H1 (cell line): ENCODE measurements at regions not wholly inside any gene's neighbourhood (a gene's known extent, or its start where the extent isn't known, plus 50 kb on each side); places are given as distances from the start of the nearest gene placed in this dataset.

Source experiments
- CTCF ChIA-PET: fragments of 300-600 bp; sonication (Branson Sonifier 250); formaldehyde crosslinking; loops from one replicate; lab custom pipeline; 2021; ENCODE audit not compliant: partially characterized antibody; lab: Charles Lee
- POLR2A ChIA-PET: fragments of 300-600 bp; sonication (Branson Sonifier 250); formaldehyde crosslinking; loops from one replicate; lab custom pipeline; 2021; ENCODE audit warnings: inconsistent platforms; ENCODE audit not compliant: partially characterized antibody; lab: Charles Lee
- DNase-seq, 2 experiments: peaks; one replicate each; pipeline versions ENCODE4 v3.0.0 to v3.0.0-alpha.2; 2010 to 2022; ENCODE audit warnings: low spot score in 2 of 2, low read depth in 1 of 2, mixed read lengths in 1 of 2
- FAIRE-seq: peaks from 2 replicates; lab custom pipeline; 2011; peaks lifted over from hg19 to GRCh38; lab: Jason Lieb, UNC
- H2AFZ ChIP-seq: 2 replicates; pipeline ENCODE4 v1.8.1; 2012; ENCODE audit warnings: low read length, inconsistent platforms
- H2AK5ac ChIP-seq: 2 replicates; pipeline ENCODE4 v1.6.1; 2013; ENCODE audit warnings: low read depth, low read length
- H2BK120ac ChIP-seq: replicated peaks from 2 replicates; pipeline ENCODE3; 2013; ENCODE audit warnings: low read depth, low read length, inconsistent platforms
- H2BK12ac ChIP-seq: 2 replicates; pipeline ENCODE4 v1.6.1; 2013; ENCODE audit warnings: low read depth, low read length
- H2BK15ac ChIP-seq: 2 replicates; pipeline ENCODE4 v1.6.1; 2013; ENCODE audit warnings: low read length
- H2BK20ac ChIP-seq: 2 replicates; pipeline ENCODE4 v1.6.1; 2013; ENCODE audit warnings: low read length
- H2BK5ac ChIP-seq: 2 replicates; pipeline ENCODE4 v1.6.1; 2013; ENCODE audit warnings: low read depth, low read length
- H3K14ac ChIP-seq: 2 replicates; pipeline ENCODE4 v1.6.1; 2013; ENCODE audit warnings: inconsistent platforms; ENCODE audit not compliant: insufficient read length
- H3K18ac ChIP-seq: 2 replicates; pipeline ENCODE4 v1.6.1; 2013; ENCODE audit warnings: low read length; ENCODE audit errors: extremely low read depth
- H3K23ac ChIP-seq: 2 replicates; pipeline ENCODE4 v1.6.1; 2013; ENCODE audit warnings: inconsistent platforms; ENCODE audit not compliant: insufficient read length
- H3K23me2 ChIP-seq: 2 replicates; pipeline ENCODE4 v1.6.1; 2013; ENCODE audit warnings: low read depth, low read length
- H3K27ac ChIP-seq: 2 replicates; pipeline ENCODE4 v1.6.1; 2011; ENCODE audit warnings: low read depth, low read length, inconsistent platforms
- H3K27me3 ChIP-seq, 4 experiments: replicated peaks in 1 of 4; 1 replicate in 1 of 4; 2 replicates in 3 of 4; pipeline versions ENCODE4 v1.6.1 to v1.8.1; 2011 to 2013; ENCODE audit warnings: low read length in 3 of 4, mild to moderate bottlenecking in 3 of 4, inconsistent platforms in 2 of 4, mixed read lengths in 2 of 4, moderate library complexity in 1 of 4; ENCODE audit not compliant: control insufficient read depth in 3 of 4, insufficient read depth in 3 of 4; ENCODE audit errors: extremely low read depth in 1 of 4
- H3K36me3 ChIP-seq, 4 experiments: 2 replicates each; pipeline versions ENCODE4 v1.6.1 to v1.8.1; 2011 to 2013; ENCODE audit warnings: mild to moderate bottlenecking in 4 of 4, low read length in 3 of 4, moderate library complexity in 2 of 4, control low read depth in 1 of 4, inconsistent platforms in 1 of 4; ENCODE audit not compliant: insufficient read depth in 4 of 4, control insufficient read depth in 2 of 4
- H3K4ac ChIP-seq: replicated peaks from 2 replicates; pipeline ENCODE3; 2013; ENCODE audit warnings: low read length, low read depth, mixed read lengths, inconsistent platforms; ENCODE audit not compliant: insufficient read length
- H3K4me1 ChIP-seq, 4 experiments: replicated peaks in 1 of 4; 1 replicate in 1 of 4; 2 replicates in 3 of 4; pipeline versions ENCODE4 v1.6.1 to v1.8.1; 2011 to 2013; ENCODE audit warnings: low read length in 3 of 4, inconsistent platforms in 2 of 4, mixed read lengths in 1 of 4; ENCODE audit not compliant: insufficient read depth in 4 of 4, control insufficient read depth in 3 of 4
- H3K4me2 ChIP-seq, 2 experiments: 2 replicates each; pipeline versions ENCODE4 v1.6.1 to v1.8.1; 2011 to 2013; ENCODE audit warnings: low read depth in 2 of 2, low read length in 2 of 2, control low read depth in 1 of 2, inconsistent platforms in 1 of 2, mild to moderate bottlenecking in 1 of 2; ENCODE audit not compliant: insufficient read depth in 1 of 2
- H3K4me3 ChIP-seq, 4 experiments: fragments of 200-600, 300-600 bp in 1 of 4; sonication (generic), shearing (Covaris generic), sonication (Bioruptor Twin) in 1 of 4; 2 replicates each; pipeline versions ENCODE4 v1.5.1 to v1.8.1; 2011 to 2016; ENCODE audit warnings: low read length in 4 of 4, low read depth in 3 of 4, control low read depth in 2 of 4, inconsistent platforms in 2 of 4, mild to moderate bottlenecking in 2 of 4, mixed read lengths in 1 of 4, moderate library complexity in 1 of 4; ENCODE audit not compliant: insufficient read depth in 2 of 4; ENCODE audit errors: extremely low read depth in 1 of 4
- H3K56ac ChIP-seq: replicated peaks from 2 replicates; pipeline ENCODE3; 2013; ENCODE audit warnings: low read depth, mild to moderate bottlenecking, mixed read lengths, low read length, inconsistent platforms; ENCODE audit not compliant: insufficient read length
- H3K79me1 ChIP-seq: 2 replicates; pipeline ENCODE4 v1.6.1; 2013; ENCODE audit warnings: low read depth, low read length, control low read depth
- H3K79me2 ChIP-seq, 2 experiments: 2 replicates each; pipeline versions ENCODE4 v1.6.1 to v1.8.1; 2012 to 2013; ENCODE audit warnings: low read length in 2 of 2, mild to moderate bottlenecking in 2 of 2, inconsistent platforms in 1 of 2; ENCODE audit not compliant: insufficient read depth in 2 of 2, control insufficient read depth in 1 of 2
- H3K9ac ChIP-seq, 4 experiments: replicated peaks in 1 of 4; 1 replicate in 1 of 4; 2 replicates in 3 of 4; pipeline versions ENCODE4 v1.6.1 to v1.8.1; 2011 to 2013; ENCODE audit warnings: low read depth in 3 of 4, low read length in 3 of 4, control low read depth in 2 of 4, mild to moderate bottlenecking in 2 of 4, moderate library complexity in 2 of 4, inconsistent platforms in 1 of 4; ENCODE audit errors: extremely low read depth in 1 of 4
- H3K9me3 ChIP-seq, 2 experiments: 2 replicates each; pipeline versions ENCODE4 v1.6.1 to v1.8.1; 2012 to 2013; ENCODE audit warnings: mild to moderate bottlenecking in 2 of 2, moderate library complexity in 2 of 2, control low read depth in 1 of 2, inconsistent platforms in 1 of 2, low read depth in 1 of 2, low read length in 1 of 2, mixed read lengths in 1 of 2; ENCODE audit not compliant: insufficient read depth in 2 of 2
- H4K20me1 ChIP-seq, 2 experiments: replicated peaks in 1 of 2; 2 replicates each; pipeline versions ENCODE3 to v1.8.1; 2011 to 2013; ENCODE audit warnings: inconsistent platforms in 2 of 2, low read length in 2 of 2, mild to moderate bottlenecking in 1 of 2; ENCODE audit not compliant: insufficient read depth in 2 of 2, control insufficient read depth in 1 of 2
- H4K5ac ChIP-seq: 2 replicates; pipeline ENCODE4 v1.6.1; 2013; ENCODE audit warnings: low read length, low read depth, mixed read lengths, inconsistent platforms; ENCODE audit not compliant: insufficient read length
- H4K8ac ChIP-seq: 2 replicates; pipeline ENCODE4 v1.8.0; 2013; ENCODE audit warnings: mild to moderate bottlenecking, moderate library complexity, low read length, inconsistent platforms; ENCODE audit not compliant: insufficient read depth; ENCODE audit errors: extremely low read depth
- H4K91ac ChIP-seq: replicated peaks from 2 replicates; pipeline ENCODE3; 2013; ENCODE audit warnings: low read length, mixed read lengths, inconsistent platforms; ENCODE audit not compliant: insufficient read length
- BCL11A ChIP-seq, 2 experiments: IDR thresholded peaks; one replicate each; pipeline ENCODE4 v1.6.1; 2011; ENCODE audit warnings: low read depth in 2 of 2, low read length in 2 of 2, mild to moderate bottlenecking in 2 of 2
- CEBPB ChIP-seq: IDR thresholded peaks from 2 replicates; pipeline ENCODE4 v1.6.1; 2012; ENCODE audit warnings: low read depth, low read length
- CTCF ChIP-seq, 3 experiments: IDR thresholded peaks; 1 replicate in 2 of 3; 2 replicates in 1 of 3; pipeline versions ENCODE4 v1.5.1 to v1.6.1; 2011; ENCODE audit warnings: low read length in 3 of 3, mild to moderate bottlenecking in 3 of 3, inconsistent platforms in 2 of 3, low read depth in 1 of 3, moderate library complexity in 1 of 3; ENCODE audit not compliant: insufficient read depth in 1 of 3; ENCODE audit errors: control extremely low read depth in 1 of 3
- FOSL1 ChIP-seq: IDR thresholded peaks from 2 replicates; pipeline ENCODE4 v1.6.1; 2011; ENCODE audit warnings: mild to moderate bottlenecking, low read depth, low read length, moderate library complexity; ENCODE audit not compliant: insufficient read depth
- RAD21 ChIP-seq, 2 experiments: IDR thresholded peaks in 1 of 2; conservative IDR thresholded peaks in 1 of 2; 2 replicates each; pipeline ENCODE4 v1.6.1; 2011; ENCODE audit warnings: low read depth in 2 of 2, low read length in 2 of 2, improper control_type of control experiment in 1 of 2, inconsistent platforms in 1 of 2, mild to moderate bottlenecking in 1 of 2, moderate library complexity in 1 of 2
- RXRA ChIP-seq: IDR thresholded peaks from 2 replicates; pipeline ENCODE4 v1.6.1; 2011; ENCODE audit warnings: low read depth, mild to moderate bottlenecking, low read length, moderate library complexity; ENCODE audit not compliant: insufficient read depth
- USF2 ChIP-seq: IDR thresholded peaks from 2 replicates; pipeline ENCODE4 v1.6.1; 2011; ENCODE audit warnings: low read length, improper control_type of control experiment
- WGBS, 2 experiments: shearing (Covaris generic) in 1 of 2; methylation state at CpG; one replicate each; pipeline versions ENCODE4 v1.1.6 to v1.1.7; 2013 to 2015; ENCODE audit warnings: low lambda C conversion rate in 2 of 2, mixed read lengths in 2 of 2, inconsistent platforms in 1 of 2, low coverage in 1 of 2, missing lambda C conversion rate in 1 of 2; ENCODE audit not compliant: insufficient replicate concordance in 2 of 2, insufficient coverage in 1 of 2, insufficient read length in 1 of 2; ENCODE audit errors: extremely low coverage in 1 of 2, missing lambda C conversion rate in 1 of 2; 5-methylcytosine and 5-hydroxymethylcytosine counted together
- TF ChIP-seq, protein P1 (sequence below): IDR thresholded peaks from 2 replicates; pipeline ENCODE4 v1.6.1; 2012; ENCODE audit warnings: low read length, inconsistent platforms

- DNase-seq = no peak
- H2BK120ac ChIP-seq = peak overlapping the region; percentile 23
- H4K5ac ChIP-seq = no peak overlapping the region
- H3K4me2 ChIP-seq = no peak overlapping the region
- H3K4me3 ChIP-seq = no peak overlapping the region
- no peaks in the 10 kb centered on the region for H3K36me3 ChIP-seq
- no peaks in the 10 kb centered on the region for H4K20me1 ChIP-seq
- peaks cover 5 to 27% (median 19%) of the 10 kb centered on the region in 4 experiments; a peak in 6 of 7 replicates for H3K4me1 ChIP-seq
- H3K56ac ChIP-seq = no peak overlapping the region
- H3K27me3 ChIP-seq = peaks cover 0 to 4% (median 0%) of the 10 kb centered on the region in 4 experiments; a peak in 3 of 7 replicates
- no peak overlapping the region for H4K91ac ChIP-seq
- H3K79me2 ChIP-seq = no peaks in the 10 kb centered on the region
- H3K18ac ChIP-seq = no peak overlapping the region
- H3K9me3 ChIP-seq = no peaks in the 10 kb centered on the region
- H4K8ac ChIP-seq = no peak overlapping the region
- H2AFZ ChIP-seq = no peak overlapping the region
- no peaks in the 10 kb centered on the region for H3K23me2 ChIP-seq
- no peak for FAIRE-seq
- H2BK12ac ChIP-seq = no peak overlapping the region
- H2AK5ac ChIP-seq = no peak overlapping the region
- H3K4ac ChIP-seq = no peak overlapping the region
- CTCF ChIA-PET = interaction anchor here (0.7 to 2.4 kb wide), 9 partner anchors 21 to 239 kb away, joined by 3 to 10 read pairs (median 4); partner anchors contain the start of gene GRIN2B
- no peak overlapping the region for H2BK5ac ChIP-seq
- no peak overlapping the region for H3K9ac ChIP-seq
- no peak overlapping the region for H3K23ac ChIP-seq
- WGBS, 2 experiments = 95% methylated on average over 9 of the region's 9 CpGs; no CpG with 5 or more reads in 1 of the 2 experiments
- H3K14ac ChIP-seq = no peak overlapping the region
- H3K79me1 ChIP-seq = no peaks in the 10 kb centered on the region
- POLR2A ChIA-PET = no interaction called here
- H2BK20ac ChIP-seq = no peak overlapping the region
- H3K27ac ChIP-seq = no peak overlapping the region
- H2BK15ac ChIP-seq = no peak overlapping the region
- TF ChIP-seq RXRA = no peak
- TF ChIP-seq BCL11A (IDR thresholded peaks at IDR 0.05; ENCODE audit: low read depth in 2 of 2, low read length in 2 of 2) = no peak
- TF ChIP-seq FOSL1 = no peak
- TF ChIP-seq USF2 = no peak
- no peak for TF ChIP-seq RAD21 (IDR thresholded peaks at IDR 0.05 in 1 of 2, conservative IDR thresholded peaks at IDR 0.05 in 1 of 2; ENCODE audit: low read depth in 2 of 2, low read length in 2 of 2)
- TF ChIP-seq, protein P1, sequence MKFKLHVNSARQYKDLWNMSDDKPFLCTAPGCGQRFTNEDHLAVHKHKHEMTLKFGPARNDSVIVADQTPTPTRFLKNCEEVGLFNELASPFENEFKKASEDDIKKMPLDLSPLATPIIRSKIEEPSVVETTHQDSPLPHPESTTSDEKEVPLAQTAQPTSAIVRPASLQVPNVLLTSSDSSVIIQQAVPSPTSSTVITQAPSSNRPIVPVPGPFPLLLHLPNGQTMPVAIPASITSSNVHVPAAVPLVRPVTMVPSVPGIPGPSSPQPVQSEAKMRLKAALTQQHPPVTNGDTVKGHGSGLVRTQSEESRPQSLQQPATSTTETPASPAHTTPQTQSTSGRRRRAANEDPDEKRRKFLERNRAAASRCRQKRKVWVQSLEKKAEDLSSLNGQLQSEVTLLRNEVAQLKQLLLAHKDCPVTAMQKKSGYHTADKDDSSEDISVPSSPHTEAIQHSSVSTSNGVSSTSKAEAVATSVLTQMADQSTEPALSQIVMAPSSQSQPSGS = no peak
- TF ChIP-seq CEBPB = no peak
- no peak for TF ChIP-seq CTCF (IDR thresholded peaks at IDR 0.05; ENCODE audit: control extremely low read depth in 1 of 3, insufficient read depth in 1 of 3, low read depth in 1 of 3, low read length in 3 of 3)
Measured at GRCh38 chr12:13744561-13744960, 236.8 kb downstream of the GRIN2B start.
